ENCODE measurements at regions not wholly inside any gene's neighbourhood (a gene's known extent, or its start where the extent isn't known, plus 50 kb on each side); places are given as distances from the start of the nearest gene placed in this dataset.

GRCh38 chr2:16225545-16225944 lies 285.2 kb downstream of the MYCN start:
- no peak for TF ChIP-seq CTCF (IDR thresholded peaks at IDR 0.05 in 8 of 11, conservative IDR thresholded peaks at IDR 0.05 in 3 of 11)
- no peak for TF ChIP-seq POLR2A (IDR thresholded peaks at IDR 0.05)
